Osteocyte (in vitro differentiated cells): ENCODE measurements at regions not wholly inside any gene's neighbourhood (a gene's known extent, or its start where the extent isn't known, plus 50 kb on each side); places are given as distances from the start of the nearest gene placed in this dataset.

Experiments used
- DNase-seq: peaks from one replicate; pipeline ENCODE4 v3.0.0; 2021; ENCODE audit warnings: mixed read lengths; ENCODE audit not compliant: unreplicated experiment; ENCODE audit errors: extremely low spot score
- H3K27ac Mint-ChIP-seq: one replicate; pipeline ENCODE4 v1.8.0; 2021; ENCODE audit warnings: mild to moderate bottlenecking, mixed read lengths; ENCODE audit not compliant: unreplicated experiment
- H3K27me3 Mint-ChIP-seq: one replicate; pipeline ENCODE4 v1.8.0; 2021; ENCODE audit warnings: mixed read lengths; ENCODE audit not compliant: unreplicated experiment
- H3K36me3 Mint-ChIP-seq: one replicate; pipeline ENCODE4 v1.8.0; 2021; ENCODE audit warnings: mixed read lengths; ENCODE audit not compliant: unreplicated experiment
- H3K4me1 Mint-ChIP-seq: one replicate; pipeline ENCODE4 v1.8.0; 2021; ENCODE audit warnings: mixed read lengths; ENCODE audit not compliant: unreplicated experiment
- H3K4me3 Mint-ChIP-seq: one replicate; pipeline ENCODE4 v1.8.0; 2021; ENCODE audit warnings: mild to moderate bottlenecking, moderate library complexity, mixed read lengths; ENCODE audit not compliant: unreplicated experiment
- H3K9me3 Mint-ChIP-seq: one replicate; pipeline ENCODE4 v1.8.0; 2021; ENCODE audit warnings: mixed read lengths; ENCODE audit not compliant: unreplicated experiment
- CTCF ChIP-seq: fragments of 200-600 bp; sonication (generic); IDR thresholded peaks from 2 replicates; pipeline ENCODE4 v1.5.0; 2021; ENCODE audit warnings: antibody characterized with exemption, mild to moderate bottlenecking, moderate library complexity

DNA sequence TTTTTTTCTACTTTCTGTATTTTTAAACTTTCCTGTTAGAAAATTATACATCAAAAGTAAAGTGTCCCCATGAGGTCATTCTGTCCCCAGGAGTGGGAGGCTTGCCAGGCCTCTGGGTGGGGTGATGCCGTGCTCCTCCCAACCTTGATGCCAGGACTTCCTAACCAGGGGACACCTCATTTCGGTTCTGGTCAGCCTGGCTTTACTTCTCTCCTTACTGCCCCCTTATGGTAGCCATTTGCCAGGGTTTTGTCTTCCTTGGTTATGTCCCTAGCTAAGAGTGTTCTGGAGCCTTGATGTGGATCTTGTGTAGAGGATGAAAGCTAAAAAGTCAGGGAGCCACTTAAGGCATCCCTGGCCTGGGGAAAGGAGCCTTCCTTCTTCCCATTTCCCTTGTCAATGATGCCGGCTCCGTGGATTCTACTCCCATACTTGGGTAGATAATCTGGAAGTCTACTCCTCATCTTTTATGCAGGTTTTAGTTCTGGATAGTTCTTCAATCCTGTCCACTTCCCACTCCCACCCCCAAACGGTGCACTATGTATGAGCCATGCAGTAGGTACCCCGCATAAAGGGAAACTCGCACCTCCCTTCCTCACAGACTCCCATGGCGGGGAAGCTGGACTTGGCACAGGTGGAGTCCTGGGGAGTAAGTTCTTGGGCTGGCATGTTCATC lies 164.1 kb upstream of the SALL4 start:
- DNase-seq: no peak
- H3K36me3 Mint-ChIP-seq: no peaks in the 10 kb centered on the region
- H3K4me3 Mint-ChIP-seq: no peak overlapping the region
- H3K27me3 Mint-ChIP-seq: no peaks in the 10 kb centered on the region
- peaks cover 16% of the 10 kb centered on the region for H3K4me1 Mint-ChIP-seq
- TF ChIP-seq CTCF: peak; percentile 72
- no peak overlapping the region for H3K27ac Mint-ChIP-seq
- H3K9me3 Mint-ChIP-seq: no peaks in the 10 kb centered on the region

DNA sequence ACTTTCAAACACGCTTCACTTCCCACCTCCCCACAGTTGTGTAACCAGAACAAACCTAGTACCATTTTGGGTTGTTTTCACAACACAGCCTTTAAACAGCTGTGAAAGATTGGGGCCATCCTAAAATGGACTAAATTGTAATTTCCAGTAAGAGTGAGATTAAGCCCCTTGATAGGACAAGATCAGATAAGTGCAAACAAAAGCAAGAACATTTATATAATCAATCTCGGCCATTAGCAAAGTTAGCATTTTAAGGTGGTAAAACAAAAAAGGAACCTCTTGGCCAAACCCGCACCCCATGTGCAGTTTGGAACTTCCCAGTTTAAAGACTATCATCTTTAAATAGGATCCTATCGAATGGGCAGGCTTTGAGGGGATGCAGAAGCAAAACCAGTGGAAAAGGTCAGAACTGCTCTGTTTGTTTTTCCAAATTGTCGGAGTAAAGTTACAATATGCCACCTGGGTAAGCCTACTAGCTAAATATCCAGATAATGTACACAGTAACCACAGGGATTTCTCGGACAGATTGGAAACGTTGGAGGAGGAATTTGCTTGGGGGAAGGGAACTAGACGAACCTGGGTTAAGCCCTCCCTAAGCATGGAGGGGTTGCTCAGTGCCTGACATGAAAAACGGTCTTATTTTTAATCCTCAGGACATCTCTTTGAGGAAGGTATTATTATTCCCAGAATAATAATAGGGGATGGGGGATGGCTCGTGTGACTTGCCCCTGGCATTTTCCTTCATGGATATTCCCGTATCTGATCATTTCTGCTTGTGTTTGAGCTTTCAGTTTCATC lies 159.8 kb upstream of the SALL4 start:
- TF ChIP-seq CTCF: no peak
- DNase-seq: no peak
- Mint-ChIP-seq H3K36me3 (no peaks in the 10 kb centered on the region), H3K4me3 (no peak overlapping the region), H3K27me3 (no peaks in the 10 kb centered on the region), H3K4me1 (peaks cover 34% of the 10 kb centered on the region), H3K9me3 (no peaks in the 10 kb centered on the region), H3K27ac (peak overlapping the region; percentile 19)

GRCh38 chr20:51960047-51960675 lies 157.8 kb upstream of the SALL4 start:
- no peaks in the 10 kb centered on the region for H3K27me3 Mint-ChIP-seq
- H3K36me3 Mint-ChIP-seq: no peaks in the 10 kb centered on the region
- no peak for TF ChIP-seq CTCF
- H3K4me3 Mint-ChIP-seq: no peak overlapping the region
- no peak overlapping the region for H3K27ac Mint-ChIP-seq
- H3K9me3 Mint-ChIP-seq: no peaks in the 10 kb centered on the region
- DNase-seq: no peak
- H3K4me1 Mint-ChIP-seq: peaks cover 28% of the 10 kb centered on the region

DNA sequence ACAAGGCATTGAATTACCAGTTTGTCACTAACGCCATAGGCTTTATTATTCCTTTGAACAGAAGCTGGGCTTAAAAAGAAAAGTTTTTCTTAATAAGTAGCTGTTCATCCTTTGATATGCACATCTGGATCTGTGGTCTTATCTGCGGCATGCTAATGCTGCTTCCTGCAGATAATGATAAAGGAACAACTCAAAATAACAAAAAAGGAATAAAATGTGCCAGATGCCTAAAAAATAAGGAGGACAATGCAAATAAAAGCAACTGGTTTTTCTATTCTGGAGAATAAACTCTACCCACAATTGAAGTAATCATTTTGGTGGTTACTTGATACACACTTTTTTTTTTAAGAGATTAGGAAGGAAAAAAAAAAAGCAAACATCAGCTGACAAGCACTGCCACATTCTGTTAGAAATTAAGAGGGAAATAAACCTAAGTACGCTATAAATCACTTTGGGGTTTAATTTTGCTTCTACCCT lies 156.8 kb upstream of the SALL4 start:
- Mint-ChIP-seq H3K27ac (peak overlapping the region; percentile 13), H3K4me3 (peak overlapping the region; percentile 54), H3K9me3 (no peaks in the 10 kb centered on the region), H3K4me1 (peaks cover 28% of the 10 kb centered on the region), H3K36me3 (no peaks in the 10 kb centered on the region), H3K27me3 (no peaks in the 10 kb centered on the region)
- no peak for DNase-seq
- no peak for TF ChIP-seq CTCF
